ENCODE measurements at regions not wholly inside any gene's neighbourhood (a gene's known extent, or its start where the extent isn't known, plus 50 kb on each side); places are given as distances from the start of the nearest gene placed in this dataset.

GRCh38 chr2:193520709-193521458, 1326.2 kb upstream of the TMEFF2 start:
- TF ChIP-seq CTCF (IDR thresholded peaks at IDR 0.05): no peak
- TF ChIP-seq JUN (CRISPR knock-in tag; IDR thresholded peaks at IDR 0.05): no peak
- TF ChIP-seq ZNF423 (CRISPR knock-in tag; IDR thresholded peaks at IDR 0.05): no peak
- TF ChIP-seq ERG (CRISPR knock-in tag; IDR thresholded peaks at IDR 0.05): no peak

All from WTC11 (cell line).